Keratinocyte (primary cell): ENCODE measurements at regions not wholly inside any gene's neighbourhood (a gene's known extent, or its start where the extent isn't known, plus 50 kb on each side); places are given as distances from the start of the nearest gene placed in this dataset.

Source experiments
- DNase-seq: peaks from one replicate; pipeline ENCODE4 v3.0.0-alpha.2; 2011; ENCODE audit warnings: low read depth, missing footprints, low spot score
- FAIRE-seq: peaks from 2 replicates; lab custom pipeline; 2011; peaks lifted over from hg19 to GRCh38; lab: Jason Lieb, UNC
- H2AFZ ChIP-seq: 2 replicates; pipeline ENCODE4 v1.6.0; 2012; ENCODE audit warnings: low read length, control low read depth, inconsistent platforms; ENCODE audit not compliant: control insufficient read depth
- H3K27ac ChIP-seq: 2 replicates; pipeline ENCODE4 v1.5.1; 2011; ENCODE audit warnings: low read length; ENCODE audit not compliant: control insufficient read depth, insufficient read depth
- H3K27me3 ChIP-seq: 3 replicates; pipeline ENCODE4 v1.6.0; 2011; ENCODE audit warnings: low read length; ENCODE audit not compliant: control insufficient read depth, insufficient read depth; ENCODE audit errors: extremely low read depth
- H3K36me3 ChIP-seq, 2 experiments: 2 replicates in 1 of 2; 3 replicates in 1 of 2; pipeline ENCODE4 v1.5.1; 2011; ENCODE audit warnings: low read length in 2 of 2, mild to moderate bottlenecking in 1 of 2; ENCODE audit not compliant: control insufficient read depth in 2 of 2, insufficient read depth in 2 of 2; ENCODE audit errors: extremely low read depth in 1 of 2
- H3K4me1 ChIP-seq: 3 replicates; pipeline ENCODE4 v1.5.1; 2011; ENCODE audit warnings: low read length; ENCODE audit not compliant: control insufficient read depth, insufficient read depth; ENCODE audit errors: extremely low read depth
- H3K4me2 ChIP-seq: 3 replicates; pipeline ENCODE4 v1.6.0; 2011; ENCODE audit warnings: low read depth, low read length; ENCODE audit not compliant: control insufficient read depth, insufficient read depth; ENCODE audit errors: extremely low read depth
- H3K4me3 ChIP-seq, 3 experiments: fragments of 200-600 bp in 1 of 3; sonication (generic) in 1 of 3; 2 replicates in 2 of 3; 3 replicates in 1 of 3; pipeline ENCODE4 v1.5.1; 2011 to 2016; ENCODE audit warnings: low read length in 3 of 3, mild to moderate bottlenecking in 3 of 3, control low read depth in 2 of 3, inconsistent platforms in 1 of 3, low read depth in 1 of 3, mixed read lengths in 1 of 3, mixed run types in 1 of 3, moderate library complexity in 1 of 3; ENCODE audit not compliant: control insufficient read depth in 2 of 3, insufficient read depth in 2 of 3; ENCODE audit errors: extremely low read depth in 1 of 3
- H3K79me2 ChIP-seq: 2 replicates; pipeline ENCODE4 v1.6.0; 2012; ENCODE audit warnings: low read length; ENCODE audit not compliant: control insufficient read depth, insufficient read depth
- H3K9ac ChIP-seq: 3 replicates; pipeline ENCODE4 v1.6.0; 2011; ENCODE audit warnings: low read length; ENCODE audit not compliant: control insufficient read depth, insufficient read depth; ENCODE audit errors: extremely low read depth
- H3K9me1 ChIP-seq: 3 replicates; pipeline ENCODE4 v1.6.0; 2011; ENCODE audit warnings: low read length; ENCODE audit not compliant: control insufficient read depth, insufficient read depth; ENCODE audit errors: extremely low read depth
- H3K9me3 ChIP-seq: 2 replicates; pipeline ENCODE4 v1.5.1; 2012; ENCODE audit warnings: low read depth, low read length; ENCODE audit not compliant: control insufficient read depth
- H4K20me1 ChIP-seq: 3 replicates; pipeline ENCODE4 v1.6.0; 2011; ENCODE audit warnings: low read length; ENCODE audit not compliant: control insufficient read depth, insufficient read depth; ENCODE audit errors: extremely low read depth
- EZH2 ChIP-seq: IDR thresholded peaks from one replicate; pipeline ENCODE4 v1.6.1; 2012; ENCODE audit warnings: inconsistent platforms, mild to moderate bottlenecking, low read length, moderate library complexity
- dilution Hi-C: fragments of 300-500 bp; cut with MboI; formaldehyde crosslinking; loops from one replicate; pipeline ENCODE4 v1.7.0; 2020; ENCODE audit warnings: low sequenced_read_pairs; ENCODE audit not compliant: extremely low pct_ligation_motif_present
- TF ChIP-seq, protein P1 (sequence below), 3 experiments: IDR thresholded peaks in 1 of 3; conservative IDR thresholded peaks in 1 of 3; optimal IDR thresholded peaks in 1 of 3; 2 replicates in 2 of 3; 3 replicates in 1 of 3; pipeline versions ENCODE3 to v1.5.1; 2011; ENCODE audit warnings: low read length in 3 of 3, mild to moderate bottlenecking in 3 of 3, moderate library complexity in 2 of 3, control low read depth in 1 of 3, inconsistent platforms in 1 of 3; ENCODE audit not compliant: insufficient read depth in 2 of 3; ENCODE audit errors: extremely low read depth in 1 of 3

GRCh38 chr6:4354181-4354580, 218.8 kb upstream of the ECI2 start:
- Histone ChIP-seq H3K79me2 (no peaks in the 10 kb centered on the region), H3K36me3 (no peaks in the 10 kb centered on the region), H3K27me3 (no peaks in the 10 kb centered on the region), H2AFZ (no peak overlapping the region), H3K4me1 (peaks cover 44% of the 10 kb centered on the region), H3K4me3 (no peak overlapping the region), H3K4me2 (no peak overlapping the region), H3K9me3 (no peaks in the 10 kb centered on the region), H4K20me1 (no peaks in the 10 kb centered on the region), H3K9ac (no peak overlapping the region), H3K27ac (no peak overlapping the region), H3K9me1 (no peaks in the 10 kb centered on the region)
- DNase-seq: no peak
- TF ChIP-seq, protein P1, sequence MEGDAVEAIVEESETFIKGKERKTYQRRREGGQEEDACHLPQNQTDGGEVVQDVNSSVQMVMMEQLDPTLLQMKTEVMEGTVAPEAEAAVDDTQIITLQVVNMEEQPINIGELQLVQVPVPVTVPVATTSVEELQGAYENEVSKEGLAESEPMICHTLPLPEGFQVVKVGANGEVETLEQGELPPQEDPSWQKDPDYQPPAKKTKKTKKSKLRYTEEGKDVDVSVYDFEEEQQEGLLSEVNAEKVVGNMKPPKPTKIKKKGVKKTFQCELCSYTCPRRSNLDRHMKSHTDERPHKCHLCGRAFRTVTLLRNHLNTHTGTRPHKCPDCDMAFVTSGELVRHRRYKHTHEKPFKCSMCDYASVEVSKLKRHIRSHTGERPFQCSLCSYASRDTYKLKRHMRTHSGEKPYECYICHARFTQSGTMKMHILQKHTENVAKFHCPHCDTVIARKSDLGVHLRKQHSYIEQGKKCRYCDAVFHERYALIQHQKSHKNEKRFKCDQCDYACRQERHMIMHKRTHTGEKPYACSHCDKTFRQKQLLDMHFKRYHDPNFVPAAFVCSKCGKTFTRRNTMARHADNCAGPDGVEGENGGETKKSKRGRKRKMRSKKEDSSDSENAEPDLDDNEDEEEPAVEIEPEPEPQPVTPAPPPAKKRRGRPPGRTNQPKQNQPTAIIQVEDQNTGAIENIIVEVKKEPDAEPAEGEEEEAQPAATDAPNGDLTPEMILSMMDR (optimal IDR thresholded peaks at IDR 0.05 in 1 of 3, IDR thresholded peaks at IDR 0.05 in 1 of 3, conservative IDR thresholded peaks at IDR 0.05 in 1 of 3; ENCODE audit: extremely low read depth in 1 of 3, insufficient read depth in 2 of 3, low read length in 3 of 3): peak in 1 of 3 experiments; percentile 31
- no peak for TF ChIP-seq EZH2
- dilution Hi-C loops: no loop called here
- FAIRE-seq: no peak

DNA sequence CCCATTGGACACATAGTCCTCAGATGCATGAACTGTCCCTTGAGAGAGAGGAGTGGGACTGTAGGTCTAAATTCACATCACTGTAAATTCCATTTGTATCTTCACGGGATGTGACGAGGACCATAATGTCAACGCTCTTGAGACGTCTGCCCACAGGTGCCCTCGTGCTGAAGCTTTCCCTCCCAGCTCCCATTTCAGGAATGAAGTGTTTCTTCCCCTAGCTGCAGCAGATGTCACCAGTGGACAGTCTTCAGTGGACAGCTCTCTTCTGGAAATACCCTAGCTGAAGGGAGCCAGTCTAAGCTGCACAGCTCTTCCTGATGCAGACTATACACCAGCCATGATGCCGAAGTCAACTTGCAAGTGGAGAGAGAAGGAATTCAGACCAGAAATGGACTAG, 217.4 kb upstream of the ECI2 start:
- TF ChIP-seq, protein P1 (optimal IDR thresholded peaks at IDR 0.05 in 1 of 3, IDR thresholded peaks at IDR 0.05 in 1 of 3, conservative IDR thresholded peaks at IDR 0.05 in 1 of 3; ENCODE audit: extremely low read depth in 1 of 3, insufficient read depth in 2 of 3, low read length in 3 of 3): no peak
- no peak for TF ChIP-seq EZH2
- H3K9me3 ChIP-seq: no peaks in the 10 kb centered on the region
- H3K4me3 ChIP-seq: no peak overlapping the region
- no peak overlapping the region for H3K9ac ChIP-seq
- dilution Hi-C loops: no loop called here
- no peaks in the 10 kb centered on the region for H3K27me3 ChIP-seq
- H3K79me2 ChIP-seq: no peaks in the 10 kb centered on the region
- H3K4me1 ChIP-seq: peaks cover 36% of the 10 kb centered on the region
- H3K4me2 ChIP-seq: no peak overlapping the region
- no peaks in the 10 kb centered on the region for H4K20me1 ChIP-seq
- H2AFZ ChIP-seq: no peak overlapping the region
- no peaks in the 10 kb centered on the region for H3K36me3 ChIP-seq
- FAIRE-seq (no peak), DNase-seq (no peak)
- H3K9me1 ChIP-seq: no peaks in the 10 kb centered on the region
- no peak overlapping the region for H3K27ac ChIP-seq
